ENCODE measurements at regions not wholly inside any gene's neighbourhood (a gene's known extent, or its start where the extent isn't known, plus 50 kb on each side); places are given as distances from the start of the nearest gene placed in this dataset.

- H3K9me3 ChIP-seq (ENCODE audit: low read depth, low read length) = no peaks in the 10 kb centered on the region
- H2AFZ ChIP-seq (ENCODE audit: low read length) = no peak overlapping the region
- no peak overlapping the region for H3K4me3 ChIP-seq (ENCODE audit: insufficient read depth, low read length)
- H3K36me3 ChIP-seq (ENCODE audit: insufficient read depth, low read length) = no peaks in the 10 kb centered on the region
- no peaks in the 10 kb centered on the region for H3K27me3 ChIP-seq (ENCODE audit: insufficient read depth, low read length)
- no peaks in the 10 kb centered on the region for H3K4me1 ChIP-seq (ENCODE audit: insufficient read depth, low read length)
- H4K20me1 ChIP-seq (ENCODE audit: insufficient read depth, low read length) = no peaks in the 10 kb centered on the region
- H3K4me2 ChIP-seq (ENCODE audit: insufficient read depth, low read length) = no peak overlapping the region
- no peak overlapping the region for H3K27ac ChIP-seq (ENCODE audit: low read depth, low read length)
- DNase-seq (ENCODE audit: insufficient read length, low spot score, missing footprints) = no peak
- H3K79me2 ChIP-seq (ENCODE audit: insufficient read depth, low read length) = no peaks in the 10 kb centered on the region
- no peak for TF ChIP-seq CTCF (IDR thresholded peaks at IDR 0.05; ENCODE audit: extremely low read depth, low read depth, low read length)
Measured at GRCh38 chr2:184305105-184305504, 293.2 kb upstream of the ZNF804A start.

GRCh38 chr2:184308706-184309105 is 289.6 kb upstream of the ZNF804A start:
- Histone ChIP-seq H3K4me1 (ENCODE audit: insufficient read depth, low read length) (no peaks in the 10 kb centered on the region), H3K4me2 (ENCODE audit: insufficient read depth, low read length) (no peak overlapping the region), H2AFZ (ENCODE audit: low read length) (no peak overlapping the region), H3K9me3 (ENCODE audit: low read depth, low read length) (no peaks in the 10 kb centered on the region), H3K27me3 (ENCODE audit: insufficient read depth, low read length) (no peaks in the 10 kb centered on the region), H3K79me2 (ENCODE audit: insufficient read depth, low read length) (no peaks in the 10 kb centered on the region), H3K4me3 (ENCODE audit: insufficient read depth, low read length) (no peak overlapping the region), H3K36me3 (ENCODE audit: insufficient read depth, low read length) (no peaks in the 10 kb centered on the region), H4K20me1 (ENCODE audit: insufficient read depth, low read length) (no peaks in the 10 kb centered on the region), H3K27ac (ENCODE audit: low read depth, low read length) (no peak overlapping the region)
- TF ChIP-seq CTCF (IDR thresholded peaks at IDR 0.05; ENCODE audit: extremely low read depth, low read depth, low read length) = no peak
- no peak for DNase-seq (ENCODE audit: insufficient read length, low spot score, missing footprints)

- no peaks in the 10 kb centered on the region for H3K36me3 ChIP-seq (ENCODE audit: insufficient read depth, low read length)
- DNase-seq (ENCODE audit: insufficient read length, low spot score, missing footprints) = no peak
- H2AFZ ChIP-seq (ENCODE audit: low read length) = no peak overlapping the region
- H3K27me3 ChIP-seq (ENCODE audit: insufficient read depth, low read length) = no peaks in the 10 kb centered on the region
- H3K4me3 ChIP-seq (ENCODE audit: insufficient read depth, low read length) = no peak overlapping the region
- no peak for TF ChIP-seq CTCF (IDR thresholded peaks at IDR 0.05; ENCODE audit: extremely low read depth, low read depth, low read length)
- H3K27ac ChIP-seq (ENCODE audit: low read depth, low read length) = no peak overlapping the region
- no peaks in the 10 kb centered on the region for H3K79me2 ChIP-seq (ENCODE audit: insufficient read depth, low read length)
- no peak overlapping the region for H3K4me2 ChIP-seq (ENCODE audit: insufficient read depth, low read length)
- H3K4me1 ChIP-seq (ENCODE audit: insufficient read depth, low read length) = no peaks in the 10 kb centered on the region
- H3K9me3 ChIP-seq (ENCODE audit: low read depth, low read length) = no peaks in the 10 kb centered on the region
- H4K20me1 ChIP-seq (ENCODE audit: insufficient read depth, low read length) = no peaks in the 10 kb centered on the region
Measured at GRCh38 chr2:184312970-184313369, 285.4 kb upstream of the ZNF804A start.

GRCh38 chr2:184314829-184315228 is 283.5 kb upstream of the ZNF804A start:
- H3K27ac ChIP-seq (ENCODE audit: low read depth, low read length) = no peak overlapping the region
- no peak for DNase-seq (ENCODE audit: insufficient read length, low spot score, missing footprints)
- H3K9me3 ChIP-seq (ENCODE audit: low read depth, low read length) = peaks cover 2% of the 10 kb centered on the region
- H3K4me2 ChIP-seq (ENCODE audit: insufficient read depth, low read length) = no peak overlapping the region
- no peaks in the 10 kb centered on the region for H3K27me3 ChIP-seq (ENCODE audit: insufficient read depth, low read length)
- H2AFZ ChIP-seq (ENCODE audit: low read length) = no peak overlapping the region
- H3K79me2 ChIP-seq (ENCODE audit: insufficient read depth, low read length) = no peaks in the 10 kb centered on the region
- no peaks in the 10 kb centered on the region for H4K20me1 ChIP-seq (ENCODE audit: insufficient read depth, low read length)
- H3K36me3 ChIP-seq (ENCODE audit: insufficient read depth, low read length) = no peaks in the 10 kb centered on the region
- TF ChIP-seq CTCF (IDR thresholded peaks at IDR 0.05; ENCODE audit: extremely low read depth, low read depth, low read length) = no peak
- H3K4me3 ChIP-seq (ENCODE audit: insufficient read depth, low read length) = no peak overlapping the region
- no peaks in the 10 kb centered on the region for H3K4me1 ChIP-seq (ENCODE audit: insufficient read depth, low read length)

Data from osteoblast (primary cell).